Neural cell (in vitro differentiated cells): ENCODE measurements at regions not wholly inside any gene's neighbourhood (a gene's known extent, or its start where the extent isn't known, plus 50 kb on each side); places are given as distances from the start of the nearest gene placed in this dataset.

Experiments used
- H2AFZ ChIP-seq: fragments of 200-600, 300-800 bp; sonication (generic), shearing (Covaris generic); 2 replicates; pipeline ENCODE4 v1.6.0; 2014; ENCODE audit warnings: low read depth, mild to moderate bottlenecking, antibody characterized with exemption, low read length, moderate library complexity
- H3F3A ChIP-seq: fragments of 200-600 bp; shearing (Covaris generic); 2 replicates; pipeline ENCODE4 v1.6.1; 2016; ENCODE audit warnings: mild to moderate bottlenecking, moderate library complexity, mixed read lengths, antibody characterized with exemption, low read length; ENCODE audit not compliant: insufficient read depth, poor library complexity, severe bottlenecking
- H3K27ac ChIP-seq: fragments of 200-600, 300-800 bp; sonication (generic), shearing (Covaris generic); 2 replicates; pipeline ENCODE4 v1.5.1; 2014; ENCODE audit warnings: mild to moderate bottlenecking, low read length, moderate library complexity
- H3K27me3 ChIP-seq: fragments of 300-800, 200-600 bp; sonication (generic), shearing (Covaris generic); 2 replicates; pipeline ENCODE4 v1.6.0; 2014; ENCODE audit warnings: mild to moderate bottlenecking, low read depth, low read length, moderate library complexity; ENCODE audit not compliant: insufficient read depth
- H3K36me3 ChIP-seq: fragments of 300-800, 200-600 bp; sonication (generic), shearing (Covaris generic); 2 replicates; pipeline ENCODE4 v1.5.1; 2014; ENCODE audit warnings: mild to moderate bottlenecking, antibody characterized with exemption, low read length, moderate library complexity; ENCODE audit not compliant: insufficient read depth
- H3K4me2 ChIP-seq: fragments of 300-800, 200-600 bp; sonication (generic), shearing (Covaris generic); 2 replicates; pipeline ENCODE4 v1.6.0; 2014; ENCODE audit warnings: mild to moderate bottlenecking, low read length
- H3K4me3 ChIP-seq: fragments of 300-800, 200-600 bp; sonication (generic), shearing (Covaris generic); 2 replicates; pipeline ENCODE4 v1.5.1; 2014; ENCODE audit warnings: mild to moderate bottlenecking, low read length, moderate library complexity
- H3K79me2 ChIP-seq: fragments of 200-600 bp; shearing (Covaris generic); replicated peaks from 2 replicates; pipeline ENCODE4 v1.6.0; 2014; ENCODE audit warnings: mild to moderate bottlenecking, low read length, moderate library complexity; ENCODE audit not compliant: insufficient read depth
- H3K9ac ChIP-seq: fragments of 300-800, 200-600 bp; sonication (generic), shearing (Covaris generic); 2 replicates; pipeline ENCODE4 v1.6.1; 2016; ENCODE audit warnings: mild to moderate bottlenecking, low read length, mixed read lengths
- H3K9me2 ChIP-seq: fragments of 200-600 bp; shearing (Covaris generic); 2 replicates; pipeline ENCODE4 v1.6.1; 2016; ENCODE audit warnings: mild to moderate bottlenecking, low read length, mixed read lengths; ENCODE audit not compliant: insufficient read depth
- H3K9me3 ChIP-seq: fragments of 200-600, 300-800 bp; sonication (generic), shearing (Covaris generic); 2 replicates; pipeline ENCODE4 v1.6.1; 2016; ENCODE audit warnings: mild to moderate bottlenecking, mixed run types, low read length, moderate library complexity, mixed read lengths
- H4K20me1 ChIP-seq: fragments of 200-600 bp; shearing (Covaris generic); 2 replicates; pipeline ENCODE4 v1.6.1; 2016; ENCODE audit warnings: mild to moderate bottlenecking, mixed run types; ENCODE audit not compliant: insufficient read depth
- CTCF ChIP-seq: fragments of 450-650 bp; IDR thresholded peaks from 2 replicates; pipeline ENCODE4 v1.5.1; 2014; ENCODE audit warnings: antibody characterized with exemption, mild to moderate bottlenecking, moderate library complexity; ENCODE audit not compliant: poor library complexity, severe bottlenecking
- EP300 ChIP-seq: fragments of 450-650 bp; conservative IDR thresholded peaks from 2 replicates; pipeline ENCODE4 v1.6.1; 2014; ENCODE audit warnings: antibody characterized with exemption, mild to moderate bottlenecking, moderate library complexity; ENCODE audit not compliant: poor library complexity, severe bottlenecking
- EZH2 ChIP-seq: fragments of 200-600, 300-800 bp; shearing (Covaris generic), sonication (generic); IDR thresholded peaks from 2 replicates; pipeline ENCODE4 v1.6.1; 2014; ENCODE audit warnings: antibody characterized with exemption, low read length, borderline replicate concordance, mild to moderate bottlenecking; ENCODE audit not compliant: insufficient read depth, poor library complexity, severe bottlenecking
- MXI1 ChIP-seq: fragments of 450-650 bp; conservative IDR thresholded peaks from 2 replicates; pipeline ENCODE4 v1.6.1; 2014; ENCODE audit warnings: antibody characterized with exemption, mild to moderate bottlenecking; ENCODE audit not compliant: poor library complexity, severe bottlenecking
- POLR2AphosphoS5 ChIP-seq: IDR thresholded peaks from 2 replicates; pipeline ENCODE4 v1.6.1; 2012
- RAD21 ChIP-seq: fragments of 450-650 bp; conservative IDR thresholded peaks from 2 replicates; pipeline ENCODE4 v1.6.1; 2014; ENCODE audit warnings: antibody characterized with exemption, mild to moderate bottlenecking, moderate library complexity
- REST ChIP-seq: IDR thresholded peaks from 2 replicates; pipeline ENCODE4 v1.6.1; 2012; ENCODE audit warnings: borderline replicate concordance
- SMC3 ChIP-seq: fragments of 450-650 bp; conservative IDR thresholded peaks from 2 replicates; pipeline ENCODE4 v1.6.1; 2014; ENCODE audit warnings: antibody characterized with exemption, mild to moderate bottlenecking, moderate library complexity; ENCODE audit not compliant: poor library complexity
- TAF1 ChIP-seq: IDR thresholded peaks from 2 replicates; pipeline ENCODE4 v1.6.1; 2012; ENCODE audit warnings: low read depth

GRCh38 chr6:43910149-43910637 lies 140.2 kb downstream of the VEGFA start:
- Histone ChIP-seq H3K9ac (no peak overlapping the region), H4K20me1 (no peaks in the 10 kb centered on the region), H3K36me3 (no peaks in the 10 kb centered on the region), H2AFZ (no peak overlapping the region), H3K27ac (no peak overlapping the region), H3K9me2 (no peaks in the 10 kb centered on the region), H3F3A (no peaks in the 10 kb centered on the region), H3K79me2 (no peaks in the 10 kb centered on the region), H3K27me3 (no peaks in the 10 kb centered on the region), H3K9me3 (no peaks in the 10 kb centered on the region), H3K4me2 (no peak overlapping the region), H3K4me3 (no peak overlapping the region)
- TF ChIP-seq EP300 (no peak), REST (no peak), EZH2 (no peak), TAF1 (no peak)

- no peaks in the 10 kb centered on the region for H3K79me2 ChIP-seq
- TF ChIP-seq EP300 (no peak), REST (no peak), SMC3 (no peak), MXI1 (no peak), RAD21 (no peak), POLR2AphosphoS5 (no peak), TAF1 (no peak), EZH2 (no peak), CTCF (no peak)
These were observed 139.6 kb downstream of the VEGFA start for GRCh38 chr6:43909474-43910148.

More at GRCh38 chr6:43909474-43910148, 139.6 kb downstream of the VEGFA start:
- H2AFZ ChIP-seq, result no peak overlapping the region
- no peaks in the 10 kb centered on the region for H3K9me3 ChIP-seq
- no peaks in the 10 kb centered on the region for H3K9me2 ChIP-seq
- H3K4me3 ChIP-seq, result no peak overlapping the region
- no peaks in the 10 kb centered on the region for H4K20me1 ChIP-seq
- H3K9ac ChIP-seq, result no peak overlapping the region
- H3F3A ChIP-seq, result no peaks in the 10 kb centered on the region
- no peak overlapping the region for H3K27ac ChIP-seq
- no peaks in the 10 kb centered on the region for H3K36me3 ChIP-seq
- no peak overlapping the region for H3K4me2 ChIP-seq
- no peaks in the 10 kb centered on the region for H3K27me3 ChIP-seq
